Activated T-helper 2 cell treated with anti-CD3 and anti-CD28 coated beads, Interferon-gamma antibody, Interleukin-2, Interleukin-4, amounts not matched to agents 10 μg/mL and 5 μg/mL and 100 μg/mL, durations not matched to agents 14 hours and 24 hours and 36 hours (primary cell): ENCODE measurements at regions not wholly inside any gene's neighbourhood (a gene's known extent, or its start where the extent isn't known, plus 50 kb on each side); places are given as distances from the start of the nearest gene placed in this dataset.
"Not testable (repeated sequence)": the region's sequence is repeated elsewhere in the genome, so short reads cannot be mapped to it uniquely, and the experiment has no call there.

Experiments used
- DNase-seq: peaks from one replicate; pipeline ENCODE4 v3.0.0; 2021; ENCODE audit warnings: low spot score
- H3K27ac Mint-ChIP-seq: one replicate; pipeline ENCODE4 v1.8.0; 2021; ENCODE audit warnings: mixed read lengths
- H3K27me3 Mint-ChIP-seq: one replicate; pipeline ENCODE4 v1.8.0; 2021; ENCODE audit warnings: low read depth, mixed read lengths
- H3K36me3 Mint-ChIP-seq: one replicate; pipeline ENCODE4 v1.8.0; 2021; ENCODE audit warnings: low read depth, mixed read lengths
- H3K4me1 Mint-ChIP-seq: one replicate; pipeline ENCODE4 v1.8.0; 2021; ENCODE audit warnings: low read depth, mixed read lengths
- H3K4me3 Mint-ChIP-seq: one replicate; pipeline ENCODE4 v1.8.0; 2021; ENCODE audit warnings: low read depth, mild to moderate bottlenecking, moderate library complexity, mixed read lengths
- H3K9me3 Mint-ChIP-seq: one replicate; pipeline ENCODE4 v1.8.0; 2021; ENCODE audit warnings: mixed read lengths
- intact Hi-C: fragments of 100-400 bp; cut with micrococcal nuclease; formaldehyde crosslinking; loops from one replicate; pipeline ENCODE4 v1.15.1; 2023

DNA sequence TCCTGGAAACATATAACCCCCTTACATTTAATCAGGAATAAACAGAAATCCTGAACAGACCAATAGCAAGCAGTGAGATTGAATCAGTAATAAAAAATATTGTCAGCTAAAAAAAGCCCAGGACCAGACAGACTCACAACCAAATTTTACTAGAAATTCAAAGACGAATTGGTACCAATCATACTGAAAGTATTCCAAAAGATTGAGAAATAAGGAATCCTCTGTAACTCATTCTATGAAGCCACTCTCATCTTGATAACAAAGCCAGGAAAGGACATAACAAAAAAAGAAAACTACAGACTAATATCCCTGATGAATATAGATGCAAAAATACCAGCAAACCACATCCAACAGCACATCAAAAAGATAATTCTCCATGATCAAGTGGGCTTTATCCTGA lies 714.0 kb downstream of the SEMA5A start:
- Mint-ChIP-seq H3K27me3 (no peaks in the 10 kb centered on the region), H3K27ac (no peak overlapping the region), H3K9me3 (peaks cover 16% of the 10 kb centered on the region), H3K4me3 (no peak overlapping the region), H3K4me1 (no peaks in the 10 kb centered on the region), H3K36me3 (no peaks in the 10 kb centered on the region)
- no peak for DNase-seq
- intact Hi-C loops = no loop called here

DNA sequence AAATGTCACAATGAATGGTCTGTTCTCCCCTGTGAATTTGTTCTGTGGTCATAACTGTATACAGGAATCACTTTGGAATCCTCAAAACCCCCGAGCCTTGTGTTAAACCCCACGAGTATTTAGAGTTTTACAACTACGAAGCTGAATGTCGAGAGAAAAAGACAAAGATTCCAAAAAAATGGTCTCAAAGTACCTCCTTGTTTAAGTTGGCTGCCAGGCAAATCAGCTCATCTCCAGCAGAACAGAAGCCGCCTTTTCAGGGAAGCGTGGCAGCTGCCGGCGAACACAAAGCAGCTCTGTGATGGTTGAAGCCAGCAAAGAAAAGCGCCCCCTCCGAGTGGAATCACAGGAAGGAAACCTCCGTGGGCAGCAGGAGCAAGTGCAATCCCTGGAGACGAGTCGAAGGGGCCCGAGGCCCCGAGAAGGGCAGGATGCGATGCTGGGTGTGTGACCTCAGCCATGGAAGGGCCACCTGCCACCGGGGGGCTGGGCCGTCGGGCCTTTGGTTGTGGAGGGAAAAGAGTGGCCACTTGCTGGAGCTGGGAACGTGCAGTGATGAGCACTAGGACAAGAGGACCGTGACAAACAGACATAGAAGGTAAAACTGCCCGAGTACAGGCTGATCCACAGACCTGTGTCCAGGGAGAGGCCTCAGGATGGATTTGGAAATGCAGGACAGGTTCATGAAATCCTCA lies 706.4 kb downstream of the SEMA5A start:
- Mint-ChIP-seq H3K4me1 (no peaks in the 10 kb centered on the region), H3K27ac (no peak overlapping the region), H3K4me3 (no peak overlapping the region), H3K36me3 (no peaks in the 10 kb centered on the region), H3K9me3 (peaks cover 20% of the 10 kb centered on the region), H3K27me3 (no peaks in the 10 kb centered on the region)
- intact Hi-C loops = no loop called here
- DNase-seq = no peak

DNA sequence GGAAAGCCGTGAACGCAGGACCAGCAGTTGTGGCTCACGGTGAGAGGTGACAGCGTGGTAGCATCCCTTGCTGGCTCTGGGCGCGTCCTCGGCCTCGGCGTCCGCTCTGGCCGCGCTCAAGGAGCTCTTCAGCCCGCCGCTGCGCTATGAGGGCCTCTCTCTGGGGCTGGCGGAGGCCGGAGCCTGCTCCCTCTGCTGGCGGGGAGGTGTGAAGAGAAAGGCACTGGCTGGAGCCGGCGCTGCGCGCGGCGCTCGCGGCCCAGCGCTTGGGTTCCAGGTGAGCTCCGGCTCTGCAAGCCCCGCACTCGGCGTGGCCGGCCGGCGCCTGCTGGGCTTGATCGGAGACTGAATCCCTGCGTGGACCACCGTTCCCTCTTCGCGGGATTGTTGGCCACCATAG lies 705.6 kb downstream of the SEMA5A start:
- no peak overlapping the region for H3K27ac Mint-ChIP-seq
- H3K4me3 Mint-ChIP-seq = no peak overlapping the region
- DNase-seq = no peak
- peaks cover 20% of the 10 kb centered on the region for H3K9me3 Mint-ChIP-seq
- H3K36me3 Mint-ChIP-seq = no peaks in the 10 kb centered on the region
- intact Hi-C loops = no loop called here
- no peaks in the 10 kb centered on the region for H3K27me3 Mint-ChIP-seq
- no peaks in the 10 kb centered on the region for H3K4me1 Mint-ChIP-seq

DNA sequence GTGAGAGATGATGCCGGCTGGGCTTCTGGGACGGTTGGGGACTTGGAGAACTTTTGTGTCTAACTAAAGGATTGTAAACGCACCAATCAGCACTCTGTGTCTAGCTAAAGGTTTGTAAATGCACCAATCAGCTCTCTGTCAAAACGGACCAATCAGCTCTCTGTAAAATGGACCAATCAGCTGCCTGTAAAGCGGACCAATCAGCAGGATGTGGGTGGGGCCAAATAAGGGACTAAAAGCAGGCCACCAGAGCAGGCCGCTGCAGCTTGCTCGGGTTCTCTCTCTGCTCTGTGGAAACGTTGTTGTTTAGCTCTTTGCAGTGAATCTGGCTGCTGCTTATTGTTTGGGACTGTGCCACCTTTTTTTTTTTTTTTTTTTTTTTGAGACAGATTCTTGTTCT lies 705.1 kb downstream of the SEMA5A start:
- H3K27ac Mint-ChIP-seq, DNase-seq, intact Hi-C loops, H3K36me3 Mint-ChIP-seq, H3K27me3 Mint-ChIP-seq, H3K4me3 Mint-ChIP-seq, H3K4me1 Mint-ChIP-seq: not testable (repeated sequence)
- H3K9me3 Mint-ChIP-seq = peaks cover 20% of the 10 kb centered on the region

DNA sequence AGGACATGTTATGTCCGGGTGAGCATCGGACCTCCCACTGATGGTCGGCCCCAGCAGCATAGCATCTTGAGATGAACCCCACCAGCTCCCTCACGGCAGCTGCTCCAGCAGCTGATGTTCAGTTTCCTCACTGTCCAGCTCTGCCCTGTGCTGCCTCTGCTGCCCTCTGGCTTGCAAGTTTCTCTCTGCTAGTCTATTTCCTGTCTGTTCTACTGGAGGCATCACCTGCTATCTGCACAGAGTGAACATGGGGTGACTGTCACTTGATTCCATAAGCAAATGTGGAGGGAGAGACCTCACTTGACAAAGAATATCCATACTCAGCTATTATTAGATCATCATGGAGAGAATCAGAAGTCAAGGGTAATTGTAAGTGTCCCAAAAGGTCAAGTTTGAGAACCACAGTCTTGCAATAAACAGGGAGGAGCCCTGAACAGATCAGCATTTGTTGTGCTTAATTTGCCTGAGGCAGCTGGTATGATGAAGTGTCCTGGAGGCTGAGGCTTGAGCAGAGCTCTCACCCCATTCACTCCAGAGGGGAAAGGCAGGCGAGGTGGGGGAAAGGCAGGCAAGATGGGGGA lies 702.8 kb downstream of the SEMA5A start:
- Mint-ChIP-seq H3K4me1 (no peaks in the 10 kb centered on the region), H3K9me3 (peaks cover 20% of the 10 kb centered on the region), H3K36me3 (no peaks in the 10 kb centered on the region), H3K4me3 (no peak overlapping the region), H3K27ac (no peak overlapping the region), H3K27me3 (no peaks in the 10 kb centered on the region)
- intact Hi-C loops = no loop called here
- no peak for DNase-seq

DNA sequence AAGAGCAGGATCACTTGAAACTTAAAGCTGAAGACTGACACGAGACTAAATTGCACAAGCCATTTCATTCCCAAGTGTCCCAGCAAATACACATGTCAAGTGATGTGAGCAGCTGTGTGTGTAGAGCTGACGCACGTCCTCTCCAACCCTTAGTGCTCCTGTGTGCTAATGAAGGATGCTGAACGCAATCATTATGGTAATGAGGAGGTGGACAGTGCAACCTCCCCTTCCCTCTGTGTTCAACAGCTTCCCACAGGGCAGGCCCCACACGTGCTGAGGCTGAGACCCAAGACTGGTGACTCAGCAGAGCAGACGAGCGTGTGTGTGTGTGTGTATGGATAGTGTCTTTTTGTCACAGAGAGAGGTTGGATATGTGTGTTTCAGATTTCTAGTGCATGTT lies 702.1 kb downstream of the SEMA5A start:
- intact Hi-C loops = no loop called here
- H3K27ac Mint-ChIP-seq = no peak overlapping the region
- H3K9me3 Mint-ChIP-seq = peaks cover 15% of the 10 kb centered on the region
- H3K4me1 Mint-ChIP-seq = no peaks in the 10 kb centered on the region
- H3K4me3 Mint-ChIP-seq = no peak overlapping the region
- no peaks in the 10 kb centered on the region for H3K36me3 Mint-ChIP-seq
- H3K27me3 Mint-ChIP-seq = no peaks in the 10 kb centered on the region
- DNase-seq = no peak

DNA sequence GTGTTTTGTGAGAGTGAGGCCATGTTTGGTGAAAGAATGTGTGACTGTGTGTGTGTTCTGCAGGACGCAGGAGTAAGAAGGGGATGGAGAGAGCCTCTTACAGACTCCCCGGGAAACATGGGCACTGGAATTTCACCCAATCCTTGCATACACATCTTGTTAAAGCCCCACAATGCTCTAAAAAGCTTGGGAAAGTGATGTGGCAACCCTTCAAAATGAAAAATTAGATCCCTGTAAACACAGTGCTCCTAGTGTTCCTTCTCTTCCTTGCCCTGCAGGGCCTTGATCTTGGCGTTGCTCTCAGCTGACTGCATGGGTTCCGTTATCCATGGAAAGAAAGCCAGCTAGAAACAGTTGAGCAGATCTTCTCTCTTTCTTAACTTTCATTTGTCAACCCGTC lies 701.7 kb downstream of the SEMA5A start:
- H3K4me1 Mint-ChIP-seq = no peaks in the 10 kb centered on the region
- no peak overlapping the region for H3K27ac Mint-ChIP-seq
- intact Hi-C loops = no loop called here
- peaks cover 15% of the 10 kb centered on the region for H3K9me3 Mint-ChIP-seq
- H3K4me3 Mint-ChIP-seq = no peak overlapping the region
- H3K27me3 Mint-ChIP-seq = no peaks in the 10 kb centered on the region
- no peak for DNase-seq
- H3K36me3 Mint-ChIP-seq = no peaks in the 10 kb centered on the region

DNA sequence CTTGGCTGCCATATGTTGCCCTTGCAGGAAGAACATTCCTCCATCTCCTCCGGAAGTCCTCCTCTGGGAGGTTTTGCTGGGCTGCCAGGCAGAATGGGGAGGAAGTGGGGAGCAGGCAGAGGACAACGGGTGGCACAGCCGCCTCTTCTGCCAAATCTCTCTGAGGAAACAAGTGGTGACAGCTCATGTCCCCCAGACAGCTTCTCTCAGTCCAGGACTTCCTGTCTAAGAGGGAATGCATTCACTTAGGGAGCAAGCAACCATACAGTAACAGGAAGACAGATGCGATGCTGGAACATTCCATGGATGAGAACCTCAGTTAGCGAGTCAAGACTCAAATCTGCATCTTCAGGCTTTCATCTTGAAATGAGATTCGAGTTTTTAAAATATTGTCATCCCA lies 701.0 kb downstream of the SEMA5A start:
- H3K36me3 Mint-ChIP-seq = no peaks in the 10 kb centered on the region
- H3K4me1 Mint-ChIP-seq = no peaks in the 10 kb centered on the region

DNA sequence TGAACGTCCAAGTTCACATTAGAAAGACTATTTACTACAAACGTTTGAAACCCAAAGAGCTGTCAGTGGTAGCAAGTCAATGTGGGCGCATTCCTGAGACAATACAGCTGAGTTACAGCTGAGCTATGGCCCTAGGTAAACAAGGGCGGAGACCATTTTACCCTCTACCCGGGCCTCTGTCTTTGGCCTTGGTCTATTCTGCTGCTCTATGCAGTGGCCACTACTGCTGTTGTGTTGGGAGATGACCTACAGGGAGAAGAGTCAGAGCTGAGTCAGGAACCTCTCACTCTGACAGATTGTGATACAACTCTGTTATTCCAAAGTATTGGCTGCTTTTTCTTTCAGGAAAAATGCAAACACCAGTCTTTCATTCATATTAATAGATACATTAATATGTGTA lies 700.6 kb downstream of the SEMA5A start:
- no peaks in the 10 kb centered on the region for H3K36me3 Mint-ChIP-seq
- no peak for DNase-seq
- peaks cover 9% of the 10 kb centered on the region for H3K9me3 Mint-ChIP-seq
- H3K27ac Mint-ChIP-seq = no peak overlapping the region
- H3K4me3 Mint-ChIP-seq = no peak overlapping the region
- no peaks in the 10 kb centered on the region for H3K4me1 Mint-ChIP-seq
- intact Hi-C loops = no loop called here
- H3K27me3 Mint-ChIP-seq = no peaks in the 10 kb centered on the region

More for the DNA sequence above, 701.0 kb downstream of the SEMA5A start:
- H3K27me3 Mint-ChIP-seq = no peaks in the 10 kb centered on the region
- no peak for DNase-seq
- H3K4me3 Mint-ChIP-seq = no peak overlapping the region
- intact Hi-C loops = no loop called here
- no peak overlapping the region for H3K27ac Mint-ChIP-seq
- peaks cover 12% of the 10 kb centered on the region for H3K9me3 Mint-ChIP-seq

DNA sequence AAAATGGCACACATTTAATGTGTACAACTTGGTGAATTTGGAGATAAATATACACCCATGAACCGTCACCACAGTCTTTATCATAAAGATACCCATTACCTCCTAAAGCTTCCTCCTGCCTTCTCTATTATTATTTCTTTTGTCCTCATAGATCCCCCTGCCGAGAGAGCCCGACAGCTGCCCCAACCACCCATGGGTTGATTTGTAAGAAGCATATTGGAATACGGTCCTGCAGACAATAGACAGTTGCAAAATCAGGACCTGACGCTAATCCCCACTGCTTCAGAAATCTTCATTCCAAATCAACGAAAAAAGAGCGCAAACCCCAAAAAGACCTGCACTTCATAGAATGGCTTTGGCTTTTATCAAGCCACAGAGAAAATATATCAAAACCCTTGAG lies 697.5 kb downstream of the SEMA5A start:
- H3K36me3 Mint-ChIP-seq = no peaks in the 10 kb centered on the region
- intact Hi-C loops = no loop called here
- no peaks in the 10 kb centered on the region for H3K27me3 Mint-ChIP-seq

DNA sequence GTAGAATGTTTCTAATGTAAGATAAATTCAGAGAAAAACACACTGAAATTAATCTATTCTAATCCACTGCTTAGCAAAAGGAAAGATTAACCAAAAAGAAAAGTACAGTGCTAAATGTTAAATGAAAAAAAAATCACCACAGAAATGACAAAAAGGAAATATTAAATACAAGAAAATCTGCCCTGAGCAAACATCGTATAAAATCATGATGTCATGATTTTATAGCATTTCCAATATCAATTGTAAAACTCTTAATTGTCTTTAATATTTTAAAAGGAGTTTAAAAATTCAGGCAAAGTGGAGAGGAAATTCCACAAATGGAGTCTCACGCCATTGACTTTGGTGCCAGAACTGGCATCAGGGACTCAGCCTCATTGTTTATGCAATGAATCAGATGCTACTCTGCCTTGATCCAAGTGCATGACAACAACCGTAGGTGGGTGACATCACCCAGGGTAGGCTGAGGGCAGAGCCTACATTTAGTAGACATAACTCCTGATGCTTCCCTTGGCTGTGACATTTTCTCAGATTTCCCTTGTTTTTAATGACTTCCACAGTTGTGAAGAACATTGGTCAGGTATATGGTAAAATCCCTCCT lies 696.8 kb downstream of the SEMA5A start:
- no peaks in the 10 kb centered on the region for H3K36me3 Mint-ChIP-seq
- H3K27me3 Mint-ChIP-seq = no peaks in the 10 kb centered on the region
- H3K9me3 Mint-ChIP-seq = peaks cover 14% of the 10 kb centered on the region
- intact Hi-C loops = no loop called here
- H3K27ac Mint-ChIP-seq = no peak overlapping the region
- H3K4me1 Mint-ChIP-seq = no peaks in the 10 kb centered on the region
- no peak overlapping the region for H3K4me3 Mint-ChIP-seq
- no peak for DNase-seq

More for the DNA sequence above, 697.5 kb downstream of the SEMA5A start:
- peaks cover 14% of the 10 kb centered on the region for H3K9me3 Mint-ChIP-seq
- no peak overlapping the region for H3K27ac Mint-ChIP-seq
- no peak overlapping the region for H3K4me3 Mint-ChIP-seq
- no peaks in the 10 kb centered on the region for H3K4me1 Mint-ChIP-seq
- no peak for DNase-seq

DNA sequence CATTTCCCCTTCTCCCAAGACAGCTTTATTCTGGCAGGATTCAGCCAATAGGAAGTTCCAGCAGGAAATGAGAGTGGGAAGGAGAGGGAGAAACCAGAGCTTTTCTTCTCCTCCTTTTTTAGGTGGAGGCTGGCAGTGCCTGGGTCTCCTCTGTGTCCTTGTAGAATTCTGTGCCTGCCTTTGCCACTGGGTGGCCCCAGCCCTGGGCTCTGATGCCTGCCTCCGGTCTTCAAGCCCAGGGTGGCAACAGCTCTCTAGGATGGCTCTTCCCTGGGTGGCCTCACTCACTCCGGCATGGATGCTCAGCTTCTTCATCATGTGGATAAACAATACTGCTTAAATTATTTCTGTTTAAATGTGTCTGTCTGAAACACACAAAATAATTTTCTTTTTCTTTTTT lies 694.8 kb downstream of the SEMA5A start:
- peaks cover 16% of the 10 kb centered on the region for H3K9me3 Mint-ChIP-seq
- H3K27me3 Mint-ChIP-seq = no peaks in the 10 kb centered on the region
- H3K36me3 Mint-ChIP-seq = no peaks in the 10 kb centered on the region
- no peak for DNase-seq
- no peaks in the 10 kb centered on the region for H3K4me1 Mint-ChIP-seq
- H3K27ac Mint-ChIP-seq = no peak overlapping the region
- intact Hi-C loops = no loop called here
- H3K4me3 Mint-ChIP-seq = no peak overlapping the region

DNA sequence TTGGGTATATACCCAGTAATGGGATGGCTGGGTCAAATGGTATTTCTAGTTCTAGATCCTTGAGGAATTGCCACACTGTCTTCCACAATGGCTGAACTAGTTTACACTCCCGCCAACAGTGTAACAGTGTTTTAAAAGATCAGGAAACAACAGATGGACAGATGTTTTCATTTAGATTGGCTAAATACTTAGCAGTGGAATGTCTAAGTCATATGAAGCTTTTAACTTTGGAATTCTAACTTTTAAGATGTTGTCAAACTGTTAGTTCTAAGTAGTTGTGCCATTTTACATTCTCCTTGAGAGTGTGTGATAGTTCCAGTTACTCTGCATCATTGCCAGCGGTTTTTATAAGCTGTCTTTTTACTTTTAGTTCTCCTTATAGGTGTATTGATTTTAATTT lies 688.8 kb downstream of the SEMA5A start:
- no peaks in the 10 kb centered on the region for H3K4me1 Mint-ChIP-seq
- no peak for DNase-seq
- H3K27me3 Mint-ChIP-seq = no peaks in the 10 kb centered on the region
- H3K4me3 Mint-ChIP-seq = no peak overlapping the region
- no peak overlapping the region for H3K27ac Mint-ChIP-seq
- no peaks in the 10 kb centered on the region for H3K36me3 Mint-ChIP-seq
- intact Hi-C loops = no loop called here
- peaks cover 21% of the 10 kb centered on the region for H3K9me3 Mint-ChIP-seq
